Prostate gland (tissue), 2 donors: ENCODE measurements at regions not wholly inside any gene's neighbourhood (a gene's known extent, or its start where the extent isn't known, plus 50 kb on each side); places are given as distances from the start of the nearest gene placed in this dataset.

Source experiments
- CTCF ChIP-seq, 4 experiments: fragments of 200-600 bp in 2 of 4; fragments of 450-650 bp in 2 of 4; sonication (generic) in 2 of 4; IDR thresholded peaks; 1 replicate in 3 of 4; 2 replicates in 1 of 4; pipeline ENCODE4 v1.5.1; 2016 to 2019; ENCODE audit warnings: antibody characterized with exemption in 4 of 4, mild to moderate bottlenecking in 2 of 4, moderate library complexity in 2 of 4
- POLR2AphosphoS5 ChIP-seq: sonication (generic); formaldehyde crosslinking; IDR thresholded peaks from one replicate; pipeline ENCODE4 v1.6.1; 2017; ENCODE audit warnings: antibody characterized with exemption

GRCh38 chr7:131083781-131084180 is 243.9 kb upstream of the MKLN1 start:
- TF ChIP-seq POLR2AphosphoS5: no peak
- TF ChIP-seq CTCF (IDR thresholded peaks at IDR 0.05): no peak
